OCI-LY1 (cell line): ENCODE measurements at regions not wholly inside any gene's neighbourhood (a gene's known extent, or its start where the extent isn't known, plus 50 kb on each side); places are given as distances from the start of the nearest gene placed in this dataset.
"Not testable (repeated sequence)": the region's sequence is repeated elsewhere in the genome, so short reads cannot be mapped to it uniquely, and the experiment has no call there.

ENCODE experiments used
- H2AFZ ChIP-seq: fragments of 200-600 bp; sonication (generic), shearing (Covaris generic); 2 replicates; pipeline ENCODE4 v1.6.0; 2014; ENCODE audit warnings: antibody characterized with exemption, mild to moderate bottlenecking, low read length
- H3F3A ChIP-seq: fragments of 200-600 bp; sonication (generic), shearing (Covaris generic); 2 replicates; pipeline ENCODE4 v1.6.0; 2014; ENCODE audit warnings: mild to moderate bottlenecking, antibody characterized with exemption, low read length, moderate library complexity; ENCODE audit not compliant: insufficient read depth
- H3K27ac ChIP-seq: fragments of 200-600 bp; sonication (generic); 2 replicates; pipeline ENCODE4 v1.5.1; 2014; ENCODE audit warnings: low read length, mixed run types, mild to moderate bottlenecking, low read depth; ENCODE audit not compliant: poor library complexity, severe bottlenecking
- H3K27me3 ChIP-seq: fragments of 200-600 bp; sonication (generic); 2 replicates; pipeline ENCODE4 v1.6.0; 2014; ENCODE audit warnings: antibody characterized with exemption, mild to moderate bottlenecking, low read length, moderate library complexity; ENCODE audit not compliant: insufficient read depth
- H3K36me3 ChIP-seq: fragments of 200-600 bp; sonication (generic); 2 replicates; pipeline ENCODE4 v1.6.1; 2014; ENCODE audit warnings: mild to moderate bottlenecking, antibody characterized with exemption, low read length, moderate library complexity, mixed read lengths; ENCODE audit not compliant: insufficient read depth
- H3K4me1 ChIP-seq: fragments of 200-600 bp; sonication (generic); 2 replicates; pipeline ENCODE4 v1.5.1; 2014; ENCODE audit warnings: mild to moderate bottlenecking, low read length, moderate library complexity; ENCODE audit not compliant: insufficient read depth, severe bottlenecking
- H3K4me2 ChIP-seq: fragments of 200-600 bp; sonication (generic), shearing (Covaris generic); 2 replicates; pipeline ENCODE4 v1.6.1; 2014; ENCODE audit warnings: low read length
- H3K4me3 ChIP-seq: fragments of 200-600 bp; sonication (generic); 2 replicates; pipeline ENCODE4 v1.5.1; 2014; ENCODE audit warnings: low read length, low read depth, mild to moderate bottlenecking, mixed read lengths; ENCODE audit not compliant: poor library complexity, severe bottlenecking
- H3K79me2 ChIP-seq: fragments of 200-600 bp; shearing (Covaris generic); 2 replicates; pipeline ENCODE4 v1.6.1; 2016; ENCODE audit warnings: mixed run types, low read length, mixed read lengths; ENCODE audit not compliant: insufficient read depth
- H3K9ac ChIP-seq: fragments of 200-600 bp; sonication (generic), shearing (Covaris generic); 2 replicates; pipeline ENCODE4 v1.6.1; 2014; ENCODE audit warnings: mild to moderate bottlenecking, low read length, mixed read lengths
- H3K9me2 ChIP-seq: fragments of 200-600 bp; sonication (generic), shearing (Covaris generic); 2 replicates; pipeline ENCODE4 v1.6.1; 2014; ENCODE audit warnings: low read depth, mild to moderate bottlenecking, low read length, mixed read lengths
- H3K9me3 ChIP-seq: fragments of 200-600 bp; shearing (Covaris generic); 2 replicates; pipeline ENCODE4 v1.6.1; 2014; ENCODE audit warnings: low read length, mixed read lengths
- H4K20me1 ChIP-seq: fragments of 200-600 bp; sonication (generic), shearing (Covaris generic); 2 replicates; pipeline ENCODE4 v1.6.0; 2016; ENCODE audit warnings: mild to moderate bottlenecking, low read length; ENCODE audit not compliant: insufficient read depth
- EZH2 ChIP-seq: fragments of 200-600 bp; sonication (generic), shearing (Covaris generic); IDR thresholded peaks from 2 replicates; pipeline ENCODE4 v1.8.0; 2017; ENCODE audit warnings: borderline replicate concordance, mixed run types, mild to moderate bottlenecking, antibody characterized with exemption, low read length, moderate library complexity, mixed read lengths
- TF ChIP-seq, protein P1 (sequence below): fragments of 200-600 bp; sonication (generic), shearing (Covaris generic); IDR thresholded peaks from 2 replicates; pipeline ENCODE4 v1.5.1; 2017; ENCODE audit warnings: mild to moderate bottlenecking, antibody characterized with exemption, low read length, moderate library complexity, mixed read lengths

DNA sequence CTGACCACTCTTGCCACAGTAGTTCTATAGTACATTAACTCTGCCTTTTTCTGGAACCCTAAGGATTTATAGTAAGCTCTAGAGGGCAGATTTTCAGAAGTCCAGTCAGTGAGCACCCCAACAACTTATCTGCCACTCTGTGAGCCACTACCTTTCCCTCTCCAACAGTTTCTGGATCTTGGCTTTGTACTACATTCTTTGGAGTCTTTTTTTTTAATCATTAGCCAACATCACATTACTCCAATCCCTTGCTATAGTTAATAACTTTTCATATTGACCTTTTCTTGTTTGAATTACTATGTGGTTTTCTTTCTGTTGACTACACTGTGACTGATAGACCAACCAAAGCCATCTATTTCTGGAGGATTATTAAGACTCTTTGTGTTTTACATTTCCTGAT is 1596.7 kb upstream of the PRMT6 start:
- TF ChIP-seq EZH2 = no peak
- TF ChIP-seq, protein P1, sequence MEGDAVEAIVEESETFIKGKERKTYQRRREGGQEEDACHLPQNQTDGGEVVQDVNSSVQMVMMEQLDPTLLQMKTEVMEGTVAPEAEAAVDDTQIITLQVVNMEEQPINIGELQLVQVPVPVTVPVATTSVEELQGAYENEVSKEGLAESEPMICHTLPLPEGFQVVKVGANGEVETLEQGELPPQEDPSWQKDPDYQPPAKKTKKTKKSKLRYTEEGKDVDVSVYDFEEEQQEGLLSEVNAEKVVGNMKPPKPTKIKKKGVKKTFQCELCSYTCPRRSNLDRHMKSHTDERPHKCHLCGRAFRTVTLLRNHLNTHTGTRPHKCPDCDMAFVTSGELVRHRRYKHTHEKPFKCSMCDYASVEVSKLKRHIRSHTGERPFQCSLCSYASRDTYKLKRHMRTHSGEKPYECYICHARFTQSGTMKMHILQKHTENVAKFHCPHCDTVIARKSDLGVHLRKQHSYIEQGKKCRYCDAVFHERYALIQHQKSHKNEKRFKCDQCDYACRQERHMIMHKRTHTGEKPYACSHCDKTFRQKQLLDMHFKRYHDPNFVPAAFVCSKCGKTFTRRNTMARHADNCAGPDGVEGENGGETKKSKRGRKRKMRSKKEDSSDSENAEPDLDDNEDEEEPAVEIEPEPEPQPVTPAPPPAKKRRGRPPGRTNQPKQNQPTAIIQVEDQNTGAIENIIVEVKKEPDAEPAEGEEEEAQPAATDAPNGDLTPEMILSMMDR = no peak
- no peaks in the 10 kb centered on the region for H3K36me3 ChIP-seq
- H4K20me1 ChIP-seq = no peaks in the 10 kb centered on the region
- no peak overlapping the region for H3K4me3 ChIP-seq
- H3K9me3 ChIP-seq = no peaks in the 10 kb centered on the region
- no peaks in the 10 kb centered on the region for H3K79me2 ChIP-seq
- H3F3A ChIP-seq = no peaks in the 10 kb centered on the region
- no peak overlapping the region for H3K27ac ChIP-seq
- H3K9ac ChIP-seq = no peak overlapping the region
- no peak overlapping the region for H3K4me2 ChIP-seq
- H3K4me1 ChIP-seq = no peaks in the 10 kb centered on the region
- H3K27me3 ChIP-seq = no peaks in the 10 kb centered on the region
- H3K9me2 ChIP-seq = no peaks in the 10 kb centered on the region
- no peak overlapping the region for H2AFZ ChIP-seq

DNA sequence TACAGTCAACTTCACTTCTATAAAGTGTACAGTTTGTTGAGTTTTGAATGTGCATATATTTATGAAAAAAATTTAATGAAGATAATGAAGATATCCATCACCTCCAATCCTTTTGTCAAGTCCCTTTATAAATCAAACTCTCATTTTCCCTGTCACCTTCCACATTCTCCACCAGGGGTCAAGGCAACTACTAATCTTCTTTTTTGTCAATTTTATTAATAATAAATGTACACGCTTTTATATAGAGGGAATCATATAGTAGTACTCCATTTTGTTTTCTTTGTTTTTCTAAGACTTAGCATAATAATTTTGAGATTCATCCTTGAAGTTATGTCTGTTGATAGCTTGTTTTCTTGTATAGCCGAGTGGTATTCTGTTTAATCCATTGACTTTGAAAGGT is 1594.2 kb upstream of the PRMT6 start:
- no peak overlapping the region for H3K4me2 ChIP-seq
- no peaks in the 10 kb centered on the region for H3K4me1 ChIP-seq

DNA sequence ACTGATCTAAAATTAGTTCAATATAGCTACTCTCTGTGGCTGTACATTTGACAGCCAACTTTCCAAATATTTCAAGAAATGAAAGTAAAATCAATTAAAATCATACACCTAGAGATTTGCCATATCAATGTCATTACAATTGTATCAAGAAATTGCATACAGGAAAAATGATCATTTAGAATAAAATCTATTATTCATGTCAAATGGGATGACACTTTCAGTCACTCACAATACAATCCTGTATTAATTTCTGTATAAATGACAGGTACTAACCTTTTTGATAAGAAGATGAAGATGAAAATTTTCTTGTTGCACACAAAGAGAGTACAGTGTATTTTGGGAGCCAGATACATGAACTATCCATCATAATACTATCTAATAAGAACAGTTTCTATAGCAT is 1588.9 kb upstream of the PRMT6 start:
- no peaks in the 10 kb centered on the region for H3F3A ChIP-seq
- no peaks in the 10 kb centered on the region for H3K9me3 ChIP-seq
- no peaks in the 10 kb centered on the region for H3K27me3 ChIP-seq
- no peaks in the 10 kb centered on the region for H4K20me1 ChIP-seq
- no peaks in the 10 kb centered on the region for H3K4me1 ChIP-seq
- no peak overlapping the region for H2AFZ ChIP-seq
- no peak overlapping the region for H3K4me2 ChIP-seq
- H3K36me3 ChIP-seq = no peaks in the 10 kb centered on the region
- H3K79me2 ChIP-seq = no peaks in the 10 kb centered on the region
- no peaks in the 10 kb centered on the region for H3K9me2 ChIP-seq
- no peak overlapping the region for H3K9ac ChIP-seq
- H3K4me3 ChIP-seq = no peak overlapping the region
- H3K27ac ChIP-seq = no peak overlapping the region
- TF ChIP-seq, protein P1 = no peak
- TF ChIP-seq EZH2 = no peak

More for the DNA sequence above, 1594.2 kb upstream of the PRMT6 start:
- Histone ChIP-seq H3F3A (no peaks in the 10 kb centered on the region), H3K36me3 (no peaks in the 10 kb centered on the region), H3K27me3 (no peaks in the 10 kb centered on the region), H3K79me2 (no peaks in the 10 kb centered on the region), H3K9me3 (no peaks in the 10 kb centered on the region), H2AFZ (no peak overlapping the region), H3K27ac (no peak overlapping the region), H3K4me3 (no peak overlapping the region), H4K20me1 (no peaks in the 10 kb centered on the region), H3K9ac (no peak overlapping the region), H3K9me2 (no peaks in the 10 kb centered on the region)
- TF ChIP-seq EZH2 = no peak
- TF ChIP-seq, protein P1 = no peak

DNA sequence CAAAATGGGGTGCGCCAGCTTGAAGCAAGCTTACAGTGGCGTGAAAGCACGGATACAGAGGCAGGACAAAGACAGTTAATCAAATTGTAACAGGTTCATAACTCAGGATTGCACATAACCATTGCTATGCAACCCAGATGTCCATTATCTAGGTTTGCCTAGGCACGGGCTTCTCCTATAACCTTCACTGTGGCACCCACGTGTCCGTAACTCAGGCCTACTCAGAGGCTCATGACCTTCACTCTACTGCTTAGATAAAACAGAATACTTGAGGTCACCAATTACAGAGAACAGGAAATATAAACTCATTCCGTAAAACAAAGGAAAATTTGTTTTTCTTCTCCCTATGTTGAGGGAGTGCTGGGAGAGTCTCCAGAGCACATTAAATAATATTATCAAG is 1585.9 kb upstream of the PRMT6 start:
- not testable (repeated sequence) for H3K79me2 ChIP-seq, H3F3A ChIP-seq, H4K20me1 ChIP-seq, H3K27ac ChIP-seq, H3K9ac ChIP-seq, H3K4me1 ChIP-seq, H2AFZ ChIP-seq, H3K9me3 ChIP-seq, H3K4me2 ChIP-seq, H3K4me3 ChIP-seq, H3K27me3 ChIP-seq, H3K36me3 ChIP-seq, H3K9me2 ChIP-seq
